GM23338 (cell line): ENCODE measurements at regions not wholly inside any gene's neighbourhood (a gene's known extent, or its start where the extent isn't known, plus 50 kb on each side); places are given as distances from the start of the nearest gene placed in this dataset.
"Not testable (repeated sequence)": the region's sequence is repeated elsewhere in the genome, so short reads cannot be mapped to it uniquely, and the experiment has no call there.

ENCODE experiments used
- CTCF ChIP-seq, 2 experiments: fragments of 200-600 bp in 1 of 2; sonication (generic) in 1 of 2; conservative IDR thresholded peaks; 2 replicates each; pipeline versions ENCODE4 v1.5.1 to v1.6.1; 2016 to 2017; ENCODE audit warnings: antibody characterized with exemption in 2 of 2, low read depth in 2 of 2, mild to moderate bottlenecking in 2 of 2, moderate library complexity in 1 of 2
- EZH2 ChIP-seq: fragments of 200-600 bp; sonication (generic); IDR thresholded peaks from one replicate; pipeline ENCODE4 v1.8.0; 2017; ENCODE audit warnings: antibody characterized with exemption, mild to moderate bottlenecking, low read depth; ENCODE audit not compliant: unreplicated experiment
- EZH2phosphoT487 ChIP-seq: fragments of 200-600 bp; sonication (generic); IDR thresholded peaks from one replicate; pipeline ENCODE4 v1.8.1; 2018; ENCODE audit warnings: antibody characterized with exemption; ENCODE audit not compliant: unreplicated experiment
- POLR2AphosphoS5 ChIP-seq: IDR thresholded peaks from 2 replicates; pipeline ENCODE4 v1.6.1; 2016; ENCODE audit warnings: antibody characterized with exemption, low read depth

GRCh38 chr2:90289291-90289980 lies 1598.0 kb downstream of the RPIA start:
- TF ChIP-seq CTCF (conservative IDR thresholded peaks at IDR 0.05; ENCODE audit: low read depth in 2 of 2); EZH2phosphoT487; POLR2AphosphoS5; EZH2: not testable (repeated sequence)
